ENCODE measurements at regions not wholly inside any gene's neighbourhood (a gene's known extent, or its start where the extent isn't known, plus 50 kb on each side); places are given as distances from the start of the nearest gene placed in this dataset.

- H3K27me3 Mint-ChIP-seq (ENCODE audit: unreplicated experiment): no peaks in the 10 kb centered on the region
- H3K9me3 Mint-ChIP-seq (ENCODE audit: unreplicated experiment): peaks cover 11% of the 10 kb centered on the region
- no peak overlapping the region for H3K27ac Mint-ChIP-seq (ENCODE audit: unreplicated experiment)
Observed at GRCh38 chrX:15098505-15098904, 171.4 kb downstream of the ASB9 start.

DNA sequence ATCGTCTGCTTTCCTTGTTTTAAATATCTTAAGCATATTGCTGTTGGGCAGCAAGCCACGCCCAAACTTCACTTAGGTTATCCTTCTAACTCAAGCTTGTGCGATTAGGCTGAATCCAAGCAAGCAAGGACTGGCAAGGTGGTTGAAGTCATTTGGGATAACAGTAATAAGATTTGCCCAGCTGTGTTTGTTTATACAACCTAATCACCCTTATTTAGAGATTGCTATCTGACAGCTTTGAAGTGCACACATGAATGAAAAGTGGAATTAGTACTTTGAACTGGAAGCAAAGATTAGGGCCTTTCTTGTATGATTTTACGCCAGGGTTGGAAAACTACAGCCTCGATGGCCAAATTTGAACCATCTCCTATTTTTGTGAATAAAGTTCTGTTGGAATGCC, 182.1 kb downstream of the ASB9 start:
- Mint-ChIP-seq H3K4me3 (ENCODE audit: unreplicated experiment) (no peak overlapping the region), H3K9me3 (ENCODE audit: unreplicated experiment) (peaks cover 23% of the 10 kb centered on the region), H3K27me3 (ENCODE audit: unreplicated experiment) (no peaks in the 10 kb centered on the region), H3K4me1 (ENCODE audit: unreplicated experiment) (no peaks in the 10 kb centered on the region), H3K27ac (ENCODE audit: unreplicated experiment) (no peak overlapping the region), H3K36me3 (ENCODE audit: unreplicated experiment) (no peaks in the 10 kb centered on the region)
- TF ChIP-seq CTCF (IDR thresholded peaks at IDR 0.05): no peak
- DNase-seq (ENCODE audit: extremely low spot score, unreplicated experiment): no peak

More at GRCh38 chrX:15098505-15098904, 171.4 kb downstream of the ASB9 start:
- DNase-seq (ENCODE audit: extremely low spot score, unreplicated experiment): no peak
- no peaks in the 10 kb centered on the region for H3K36me3 Mint-ChIP-seq (ENCODE audit: unreplicated experiment)
- no peak overlapping the region for H3K4me3 Mint-ChIP-seq (ENCODE audit: unreplicated experiment)
- TF ChIP-seq CTCF (IDR thresholded peaks at IDR 0.05): no peak
- no peaks in the 10 kb centered on the region for H3K4me1 Mint-ChIP-seq (ENCODE audit: unreplicated experiment)

GRCh38 chrX:15073313-15073712, 196.6 kb downstream of the ASB9 start:
- H3K36me3 Mint-ChIP-seq (ENCODE audit: unreplicated experiment): no peaks in the 10 kb centered on the region
- no peak for TF ChIP-seq CTCF (IDR thresholded peaks at IDR 0.05)
- H3K4me3 Mint-ChIP-seq (ENCODE audit: unreplicated experiment): no peak overlapping the region

GRCh38 chrX:15072880-15073279, 197.0 kb downstream of the ASB9 start:
- Mint-ChIP-seq H3K36me3 (ENCODE audit: unreplicated experiment) (no peaks in the 10 kb centered on the region), H3K9me3 (ENCODE audit: unreplicated experiment) (peaks cover 7% of the 10 kb centered on the region), H3K4me1 (ENCODE audit: unreplicated experiment) (no peaks in the 10 kb centered on the region), H3K4me3 (ENCODE audit: unreplicated experiment) (no peak overlapping the region), H3K27me3 (ENCODE audit: unreplicated experiment) (peaks cover 5% of the 10 kb centered on the region), H3K27ac (ENCODE audit: unreplicated experiment) (no peak overlapping the region)
- no peak for TF ChIP-seq CTCF (IDR thresholded peaks at IDR 0.05)
- no peak for DNase-seq (ENCODE audit: extremely low spot score, unreplicated experiment)

More at GRCh38 chrX:15073313-15073712, 196.6 kb downstream of the ASB9 start:
- H3K9me3 Mint-ChIP-seq (ENCODE audit: unreplicated experiment): peaks cover 7% of the 10 kb centered on the region
- H3K27me3 Mint-ChIP-seq (ENCODE audit: unreplicated experiment): peaks cover 5% of the 10 kb centered on the region
- no peaks in the 10 kb centered on the region for H3K4me1 Mint-ChIP-seq (ENCODE audit: unreplicated experiment)
- H3K27ac Mint-ChIP-seq (ENCODE audit: unreplicated experiment): no peak overlapping the region
- no peak for DNase-seq (ENCODE audit: extremely low spot score, unreplicated experiment)

GRCh38 chrX:15072259-15072658, 197.6 kb downstream of the ASB9 start:
- Mint-ChIP-seq H3K36me3 (ENCODE audit: unreplicated experiment) (no peaks in the 10 kb centered on the region), H3K27me3 (ENCODE audit: unreplicated experiment) (peaks cover 5% of the 10 kb centered on the region), H3K4me1 (ENCODE audit: unreplicated experiment) (no peaks in the 10 kb centered on the region), H3K4me3 (ENCODE audit: unreplicated experiment) (no peak overlapping the region), H3K9me3 (ENCODE audit: unreplicated experiment) (peaks cover 3% of the 10 kb centered on the region), H3K27ac (ENCODE audit: unreplicated experiment) (no peak overlapping the region)
- no peak for DNase-seq (ENCODE audit: extremely low spot score, unreplicated experiment)
- TF ChIP-seq CTCF (IDR thresholded peaks at IDR 0.05): no peak

Data from osteocyte (in vitro differentiated cells).